Right lobe of liver (tissue), 4 donors: ENCODE measurements at regions not wholly inside any gene's neighbourhood (a gene's known extent, or its start where the extent isn't known, plus 50 kb on each side); places are given as distances from the start of the nearest gene placed in this dataset.

Experiments
- CTCF ChIP-seq, 4 donors: fragments of 200-600 bp in 3 of 4; fragments of 450-650 bp in 1 of 4; IDR thresholded peaks; one replicate each; pipeline versions ENCODE4 v1.5.1 to v1.8.0; 2016 to 2022; ENCODE audit warnings: antibody characterized with exemption in 4 of 4, mild to moderate bottlenecking in 2 of 4
- POLR2A ChIP-seq: fragments of 450-650 bp; IDR thresholded peaks from one replicate; pipeline ENCODE4 v1.6.1; 2017; ENCODE audit warnings: antibody characterized with exemption, mild to moderate bottlenecking
- donor health status: DM: no; HTN: no; CAD: no.
- donor health status: DM: no; HTN: no; CAD: no.
- donor health status: DM: no; HTN: yes; CAD: no.

- TF ChIP-seq CTCF (IDR thresholded peaks at IDR 0.05) (peak; percentile 69 to 94 (median 92)), POLR2A (no peak)
Measured at GRCh38 chr18:73842795-73843394, 304.7 kb downstream of the FBXO15 start.
